Erythroblast (primary cell): ENCODE measurements at regions not wholly inside any gene's neighbourhood (a gene's known extent, or its start where the extent isn't known, plus 50 kb on each side); places are given as distances from the start of the nearest gene placed in this dataset.

Experiments
- GATA1 ChIP-seq: IDR thresholded peaks from 2 replicates; pipeline ENCODE4 v1.6.1; 2011; ENCODE audit warnings: low read depth, mild to moderate bottlenecking, control low read depth, low read length, moderate library complexity
- POLR2A ChIP-seq: IDR thresholded peaks from 2 replicates; pipeline ENCODE4 v1.6.1; 2011; ENCODE audit warnings: mild to moderate bottlenecking, low read length

- TF ChIP-seq POLR2A (no peak), GATA1 (no peak)
Observed at GRCh38 chr18:70397259-70397925, 108.5 kb downstream of the SOCS6 start.
